Transverse colon (tissue), 4 donors: ENCODE measurements at regions not wholly inside any gene's neighbourhood (a gene's known extent, or its start where the extent isn't known, plus 50 kb on each side); places are given as distances from the start of the nearest gene placed in this dataset.

Experiments
- DNase-seq: peaks from one replicate; pipeline ENCODE4 v3.0.0-alpha.2; 2019
- H3K27ac ChIP-seq, 4 donors: fragments of 200-600 bp; sonication (generic); 2 replicates each; pipeline ENCODE4 v1.5.1; 2016 to 2018; ENCODE audit warnings: inconsistent platforms in 4 of 4
- H3K27me3 ChIP-seq: fragments of 200-600 bp; sonication (generic); 2 replicates; pipeline ENCODE4 v1.5.1; 2017; ENCODE audit warnings: inconsistent platforms
- H3K36me3 ChIP-seq, 4 donors: fragments of 200-600 bp; sonication (generic); 2 replicates each; pipeline ENCODE4 v1.5.1; 2017 to 2019; ENCODE audit warnings: inconsistent platforms in 4 of 4
- H3K4me1 ChIP-seq, 4 donors: fragments of 200-600 bp; sonication (generic); 2 replicates each; pipeline ENCODE4 v1.5.1; 2017 to 2020; ENCODE audit warnings: inconsistent platforms in 4 of 4
- H3K4me3 ChIP-seq, 4 donors: fragments of 200-600 bp; sonication (generic); 1 replicate in 1 of 4; 2 replicates in 3 of 4; pipeline versions ENCODE4 v1.5.1 to v1.6.1; 2017 to 2019; ENCODE audit warnings: inconsistent platforms in 4 of 4
- H3K9me3 ChIP-seq, 2 donors: fragments of 200-600 bp; sonication (generic); 2 replicates each; pipeline ENCODE4 v1.5.1; 2017 to 2019; ENCODE audit warnings: inconsistent platforms in 2 of 2
- EP300 ChIP-seq: sonication (generic); formaldehyde crosslinking; IDR thresholded peaks from one replicate; pipeline ENCODE4 v1.6.1; 2017; ENCODE audit warnings: antibody characterized with exemption, low read depth
- POLR2A ChIP-seq: fragments of 450-650 bp; IDR thresholded peaks from one replicate; pipeline ENCODE4 v1.6.1; 2016; ENCODE audit warnings: antibody characterized with exemption, mild to moderate bottlenecking, moderate library complexity
- POLR2AphosphoS5 ChIP-seq, 3 donors: sonication (generic); formaldehyde crosslinking; IDR thresholded peaks; one replicate each; pipeline ENCODE4 v1.6.1; 2016; ENCODE audit warnings: antibody characterized with exemption in 3 of 3
- WGBS, 2 donors: methylation state at CpG; one replicate each; pipeline ENCODE4 v1.1.5; 2018; ENCODE audit warnings: low coverage in 1 of 2; 5-methylcytosine and 5-hydroxymethylcytosine counted together
- in situ Hi-C, 4 donors: fragments of 200-750 bp; cut with MboI; loops; one replicate each; pipeline versions ENCODE4 v1.15.0 to v1.15.1; 2017; ENCODE audit warnings: low sequenced_read_pairs in 3 of 4, low pct_ligation_motif_present in 1 of 4, low pct_unique_long_range_greater_than_20kb in 1 of 4
- intact Hi-C: fragments of 100-400 bp; cut with DNase I; formaldehyde crosslinking; loops from one replicate; pipeline ENCODE4 v1.15.1; 2023; ENCODE audit warnings: low total_unique reads
- TF ChIP-seq, protein P1 (sequence below), 5 experiments: fragments of 200-600 bp in 3 of 5; fragments of 450-650 bp in 2 of 5; sonication (generic) in 3 of 5; IDR thresholded peaks; 1 replicate in 2 of 5; 2 replicates in 3 of 5; pipeline ENCODE4 v1.5.1; 2016 to 2017; ENCODE audit warnings: antibody characterized with exemption in 5 of 5, inconsistent platforms in 3 of 5, mild to moderate bottlenecking in 2 of 5, moderate library complexity in 1 of 5

DNA sequence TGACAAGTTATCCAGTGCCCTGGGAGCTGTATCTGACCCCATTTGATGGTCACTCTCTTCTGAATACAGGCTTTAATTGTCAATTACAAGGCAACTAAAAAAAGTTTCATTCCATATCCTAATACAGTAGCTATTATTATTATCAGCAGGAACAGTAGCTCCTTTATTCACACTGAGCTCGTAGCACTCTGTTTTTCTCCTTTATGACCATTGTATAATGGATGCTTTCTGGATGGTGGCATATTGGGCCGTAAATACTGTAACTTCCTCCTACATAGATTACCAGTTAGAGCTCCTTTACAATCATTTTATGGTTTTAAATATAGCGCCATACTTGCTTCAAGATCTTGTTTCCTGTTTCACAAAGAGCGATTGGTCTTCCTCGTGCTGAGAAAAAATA, 1040.3 kb downstream of the TSN start:
- no peak overlapping the region for H3K4me3 ChIP-seq
- no peaks in the 10 kb centered on the region for H3K27me3 ChIP-seq
- no peak for DNase-seq
- in situ Hi-C loops (no loop called here), intact Hi-C loops (no loop called here)
- H3K27ac ChIP-seq = no peak overlapping the region
- 42 to 44% methylated on average over 1 to 5 of the region's 5 CpGs for WGBS, 2 donors
- H3K9me3 ChIP-seq = no peaks in the 10 kb centered on the region
- H3K4me1 ChIP-seq = no peaks in the 10 kb centered on the region
- no peak for TF ChIP-seq POLR2AphosphoS5 (IDR thresholded peaks at IDR 0.05)
- no peak for TF ChIP-seq EP300
- TF ChIP-seq, protein P1, sequence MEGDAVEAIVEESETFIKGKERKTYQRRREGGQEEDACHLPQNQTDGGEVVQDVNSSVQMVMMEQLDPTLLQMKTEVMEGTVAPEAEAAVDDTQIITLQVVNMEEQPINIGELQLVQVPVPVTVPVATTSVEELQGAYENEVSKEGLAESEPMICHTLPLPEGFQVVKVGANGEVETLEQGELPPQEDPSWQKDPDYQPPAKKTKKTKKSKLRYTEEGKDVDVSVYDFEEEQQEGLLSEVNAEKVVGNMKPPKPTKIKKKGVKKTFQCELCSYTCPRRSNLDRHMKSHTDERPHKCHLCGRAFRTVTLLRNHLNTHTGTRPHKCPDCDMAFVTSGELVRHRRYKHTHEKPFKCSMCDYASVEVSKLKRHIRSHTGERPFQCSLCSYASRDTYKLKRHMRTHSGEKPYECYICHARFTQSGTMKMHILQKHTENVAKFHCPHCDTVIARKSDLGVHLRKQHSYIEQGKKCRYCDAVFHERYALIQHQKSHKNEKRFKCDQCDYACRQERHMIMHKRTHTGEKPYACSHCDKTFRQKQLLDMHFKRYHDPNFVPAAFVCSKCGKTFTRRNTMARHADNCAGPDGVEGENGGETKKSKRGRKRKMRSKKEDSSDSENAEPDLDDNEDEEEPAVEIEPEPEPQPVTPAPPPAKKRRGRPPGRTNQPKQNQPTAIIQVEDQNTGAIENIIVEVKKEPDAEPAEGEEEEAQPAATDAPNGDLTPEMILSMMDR (IDR thresholded peaks at IDR 0.05) = no peak
- TF ChIP-seq POLR2A = no peak
- H3K36me3 ChIP-seq = no peaks in the 10 kb centered on the region

DNA sequence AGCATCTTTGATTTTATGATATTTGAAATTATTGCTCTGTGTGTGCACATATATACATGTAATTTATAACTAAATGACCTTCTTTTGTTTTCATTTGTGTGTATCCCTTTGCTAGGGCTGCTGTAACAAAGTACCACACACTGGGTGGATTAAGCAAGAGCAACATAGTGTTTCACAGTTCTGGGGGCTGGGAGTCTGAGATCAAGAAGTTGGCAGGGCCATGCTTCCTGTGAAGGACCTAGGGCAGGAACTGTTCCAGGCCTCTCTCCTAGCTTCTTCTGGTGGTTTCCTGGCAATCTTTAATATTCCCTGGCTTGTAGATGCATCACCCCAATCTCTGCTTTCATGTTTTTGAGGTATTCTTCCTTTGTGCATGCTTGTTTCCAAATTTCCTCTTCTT, 1043.9 kb downstream of the TSN start:
- intact Hi-C loops (no loop called here), in situ Hi-C loops (no loop called here)
- no peaks in the 10 kb centered on the region for H3K4me1 ChIP-seq
- H3K36me3 ChIP-seq = no peaks in the 10 kb centered on the region
- no peak for DNase-seq
- TF ChIP-seq EP300 (no peak), POLR2AphosphoS5 (IDR thresholded peaks at IDR 0.05) (no peak), POLR2A (no peak)
- TF ChIP-seq, protein P1 (IDR thresholded peaks at IDR 0.05) = no peak
- H3K4me3 ChIP-seq = no peak overlapping the region
- H3K27me3 ChIP-seq = no peaks in the 10 kb centered on the region
- no peak overlapping the region for H3K27ac ChIP-seq
- no peaks in the 10 kb centered on the region for H3K9me3 ChIP-seq

DNA sequence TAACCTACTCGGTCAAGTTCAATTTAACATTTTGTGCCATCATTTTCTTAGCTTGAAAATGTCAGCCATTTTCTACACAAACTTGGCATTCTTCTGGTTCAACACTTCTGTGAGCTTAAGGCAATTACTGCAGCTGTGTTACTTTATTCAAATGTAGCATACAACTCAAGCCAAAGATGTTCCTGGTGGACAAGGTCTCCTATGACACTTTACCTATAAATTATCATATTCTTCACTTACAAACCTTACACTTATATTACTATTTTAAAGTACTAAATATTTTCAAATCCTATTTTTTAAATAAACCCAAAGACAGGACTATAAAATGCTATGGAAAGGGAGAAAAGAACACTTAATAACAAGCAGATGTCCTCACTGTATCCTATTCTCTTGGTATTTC, 1045.3 kb downstream of the TSN start:
- intact Hi-C loops = no loop called here
- no peaks in the 10 kb centered on the region for H3K27me3 ChIP-seq
- in situ Hi-C loops = no loop called here
- no peaks in the 10 kb centered on the region for H3K36me3 ChIP-seq
- DNase-seq = no peak
- H3K4me1 ChIP-seq = no peaks in the 10 kb centered on the region
- H3K27ac ChIP-seq = no peak overlapping the region
- TF ChIP-seq POLR2A = no peak
- TF ChIP-seq POLR2AphosphoS5 (IDR thresholded peaks at IDR 0.05) = no peak
- TF ChIP-seq, protein P1 (IDR thresholded peaks at IDR 0.05) = no peak
- no peak for TF ChIP-seq EP300
- H3K9me3 ChIP-seq = no peaks in the 10 kb centered on the region
- WGBS, 2 donors = 75 to 78% methylated on average over 1 of the region's 1 CpG
- H3K4me3 ChIP-seq = no peak overlapping the region

DNA sequence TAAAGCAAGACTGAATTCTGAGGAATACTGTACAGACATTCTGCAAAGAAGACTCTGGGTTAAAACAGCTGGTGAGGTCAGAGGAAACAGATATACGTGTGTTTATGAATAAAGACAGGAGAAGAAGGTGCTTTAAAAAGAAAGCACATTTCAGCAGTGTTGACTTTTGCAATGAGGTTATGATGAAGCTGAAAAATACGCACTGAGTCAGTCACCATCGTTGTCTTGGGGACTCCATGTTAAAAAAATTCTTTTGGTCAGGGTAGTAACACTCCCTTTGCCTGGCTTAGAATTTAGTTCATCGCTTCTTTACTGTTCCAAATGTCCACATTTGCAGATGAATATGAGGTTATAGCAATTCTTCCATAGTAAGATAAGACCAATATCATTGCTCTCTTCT, 1049.0 kb downstream of the TSN start:
- WGBS, 2 donors = 75 to 78% methylated on average over 4 of the region's 4 CpGs
- TF ChIP-seq EP300 = no peak
- TF ChIP-seq, protein P1 (IDR thresholded peaks at IDR 0.05) = no peak
- Histone ChIP-seq H3K36me3 (no peaks in the 10 kb centered on the region), H3K4me1 (no peaks in the 10 kb centered on the region), H3K9me3 (no peaks in the 10 kb centered on the region), H3K4me3 (no peak overlapping the region), H3K27me3 (no peaks in the 10 kb centered on the region), H3K27ac (no peak overlapping the region)
- DNase-seq = no peak
- intact Hi-C loops (no loop called here), in situ Hi-C loops (no loop called here)
